ENCODE measurements at regions not wholly inside any gene's neighbourhood (a gene's known extent, or its start where the extent isn't known, plus 50 kb on each side); places are given as distances from the start of the nearest gene placed in this dataset.

DNA sequence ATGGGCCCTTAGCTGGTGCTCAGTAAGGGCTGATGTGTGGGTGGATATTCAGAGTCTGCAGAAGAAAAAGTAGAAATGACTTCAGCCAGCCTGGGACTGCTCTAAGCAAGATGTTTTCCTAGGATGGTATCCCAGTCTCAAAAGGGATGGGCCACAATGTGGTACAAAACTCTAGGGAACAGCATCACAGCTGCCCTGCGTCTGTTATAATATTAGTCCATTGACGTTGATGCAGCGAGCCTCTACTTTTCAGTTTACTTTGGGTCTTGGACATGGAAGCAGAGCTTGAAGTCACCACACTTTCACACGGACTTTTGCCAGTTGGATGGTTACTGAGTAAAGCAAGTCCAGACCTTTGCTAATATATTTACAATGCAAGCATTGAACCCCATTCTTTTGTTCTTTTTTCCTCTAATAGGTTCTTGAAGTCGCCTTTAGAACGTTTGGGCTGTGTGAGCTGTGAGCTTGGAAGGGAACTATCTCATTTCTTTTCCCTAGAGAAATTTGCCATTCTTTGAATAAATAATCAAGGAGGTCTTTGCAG, 105.7 kb downstream of the RDH14 start:
- POLR2A ChIA-PET = no interaction called here
- H3K27ac Mint-ChIP-seq = no peak overlapping the region
- no peak for ATAC-seq

DNA sequence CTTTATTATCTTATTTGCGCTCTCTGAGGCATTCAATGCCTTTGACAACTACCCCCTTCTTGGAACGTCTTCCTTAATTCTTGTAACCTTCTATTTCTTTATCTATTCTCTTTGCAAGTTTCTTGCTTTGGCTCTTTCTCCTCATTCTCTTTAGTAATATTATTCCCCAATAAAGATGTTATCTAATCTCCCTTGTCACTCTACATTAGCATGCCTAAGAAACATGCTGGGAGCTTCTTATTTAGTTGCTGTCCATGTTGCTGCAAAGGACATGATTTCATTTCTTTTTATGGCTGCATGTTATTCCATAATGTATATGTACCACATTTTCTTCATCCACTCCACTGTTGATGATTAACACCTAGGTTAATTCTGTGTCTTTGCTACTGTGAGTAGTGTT, 113.7 kb downstream of the RDH14 start:
- H3K36me3 Mint-ChIP-seq = no peaks in the 10 kb centered on the region
- H3K27me3 Mint-ChIP-seq = peaks cover 4 to 53% (median 21%) of the 10 kb centered on the region in 5 donors
- H3K4me3 Mint-ChIP-seq = no peak overlapping the region
- no peaks in the 10 kb centered on the region for H3K4me1 Mint-ChIP-seq
- POLR2A ChIA-PET = no interaction called here
- ATAC-seq = no peak
- H3K9me3 Mint-ChIP-seq = no peaks in the 10 kb centered on the region
- DNase-seq = no peak
- no peak overlapping the region for H3K27ac Mint-ChIP-seq

More for the DNA sequence above, 105.7 kb downstream of the RDH14 start:
- H3K4me3 Mint-ChIP-seq = no peak overlapping the region
- peaks cover 0 to 2% (median 0%) of the 10 kb centered on the region in 3 donors for H3K36me3 Mint-ChIP-seq
- peaks cover 7 to 33% (median 18%) of the 10 kb centered on the region in 5 donors for H3K27me3 Mint-ChIP-seq
- no peaks in the 10 kb centered on the region for H3K4me1 Mint-ChIP-seq
- no peak for DNase-seq
- H3K9me3 Mint-ChIP-seq = peaks cover 0 to 8% (median 2%) of the 10 kb centered on the region in 9 donors

DNA sequence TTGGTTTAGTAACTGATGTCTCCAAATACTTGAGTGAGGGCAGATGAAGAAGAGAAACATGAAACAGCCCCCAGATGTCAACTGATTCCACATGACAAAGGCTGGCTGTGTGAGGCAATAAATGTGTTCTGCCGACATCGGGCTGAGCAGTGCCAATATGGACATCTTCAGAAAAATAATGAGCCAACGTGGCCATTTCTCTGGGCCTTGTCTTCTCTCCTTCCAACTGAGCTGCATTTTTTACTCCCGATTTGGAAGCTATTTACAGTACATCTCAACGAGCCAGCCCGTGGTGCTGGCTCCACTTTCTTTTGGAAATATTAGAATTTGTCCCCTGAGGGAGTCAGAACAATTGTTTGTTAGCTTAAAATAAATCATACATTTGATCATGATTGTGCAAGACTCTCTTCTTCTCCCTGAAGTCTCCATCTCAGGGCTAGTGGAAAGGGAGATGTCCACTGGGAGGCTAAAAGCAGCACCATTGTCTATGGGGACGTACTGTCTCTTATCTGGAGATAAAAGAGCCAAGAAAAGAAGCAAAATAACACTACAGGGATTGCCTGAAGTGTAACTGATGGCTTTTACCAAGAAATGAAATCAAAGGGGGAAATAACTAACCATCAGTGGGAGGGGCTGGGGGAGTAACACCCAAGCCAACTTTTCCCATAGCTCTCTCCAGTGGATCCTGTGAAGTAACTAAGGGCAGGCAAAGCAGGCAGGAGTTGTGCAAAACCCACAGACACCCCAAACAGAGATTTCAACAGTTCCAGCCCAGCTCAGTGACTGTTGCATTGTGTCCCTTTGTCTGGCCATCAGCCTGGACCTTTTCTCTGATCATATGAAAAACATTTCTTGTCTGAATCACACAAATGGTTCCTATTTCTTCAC, 114.8 kb downstream of the RDH14 start:
- H3K27ac Mint-ChIP-seq = no peak overlapping the region
- POLR2A ChIA-PET = no interaction called here
- DNase-seq (no peak), ATAC-seq (no peak)
- no peaks in the 10 kb centered on the region for H3K4me1 Mint-ChIP-seq
- no peaks in the 10 kb centered on the region for H3K36me3 Mint-ChIP-seq
- H3K9me3 Mint-ChIP-seq = no peaks in the 10 kb centered on the region
- no peak overlapping the region for H3K4me3 Mint-ChIP-seq
- H3K27me3 Mint-ChIP-seq = peaks cover 12 to 59% (median 21%) of the 10 kb centered on the region in 5 donors

DNA sequence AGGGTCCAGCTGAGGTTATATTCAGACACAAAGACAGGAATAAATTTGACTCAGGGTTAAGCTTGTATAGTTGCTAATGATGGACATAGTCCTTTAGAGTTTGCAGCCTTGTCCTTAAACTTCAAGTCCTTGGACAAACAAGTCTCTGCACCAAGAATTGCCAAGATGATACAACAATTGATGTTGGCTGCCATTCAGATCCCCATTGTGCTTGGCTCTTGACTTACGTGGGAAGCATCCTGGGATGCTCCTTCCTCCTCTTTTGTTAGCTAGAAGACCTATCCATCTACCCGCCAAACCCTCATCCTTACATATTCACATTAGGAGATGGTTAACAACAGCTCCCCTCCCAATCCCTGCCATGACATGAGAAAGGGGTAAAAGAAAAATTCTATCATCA, 115.6 kb downstream of the RDH14 start:
- POLR2A ChIA-PET = no interaction called here
- H3K36me3 Mint-ChIP-seq = no peaks in the 10 kb centered on the region
- DNase-seq (no peak), ATAC-seq (no peak)
- no peaks in the 10 kb centered on the region for H3K4me1 Mint-ChIP-seq
- H3K27me3 Mint-ChIP-seq = peaks cover 12 to 63% (median 21%) of the 10 kb centered on the region in 5 donors
- H3K27ac Mint-ChIP-seq = no peak overlapping the region
- H3K9me3 Mint-ChIP-seq = no peaks in the 10 kb centered on the region
- no peak overlapping the region for H3K4me3 Mint-ChIP-seq

DNA sequence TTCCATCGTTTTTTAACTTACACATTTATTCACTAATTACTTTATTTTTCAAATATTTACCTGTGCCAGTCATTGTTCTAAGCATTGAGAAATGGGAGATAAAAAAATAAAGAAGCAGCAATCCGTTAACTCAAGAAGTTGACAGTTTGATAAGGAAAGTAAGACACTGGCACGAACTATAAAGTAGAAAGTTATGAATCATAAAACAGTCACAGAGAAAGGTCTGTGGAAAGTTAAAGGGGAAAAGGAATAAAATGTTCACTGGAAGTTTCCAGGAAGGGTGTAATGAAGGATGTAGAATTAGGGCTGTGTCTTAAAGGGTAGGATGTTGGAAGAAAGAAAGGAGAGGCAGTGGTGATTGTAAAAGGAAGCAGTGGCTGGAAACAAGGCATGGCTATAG, 118.9 kb downstream of the RDH14 start:
- Mint-ChIP-seq H3K4me3 (no peak overlapping the region), H3K27me3 (peaks cover 12 to 53% (median 15%) of the 10 kb centered on the region in 5 donors)
- no peak for ATAC-seq

DNA sequence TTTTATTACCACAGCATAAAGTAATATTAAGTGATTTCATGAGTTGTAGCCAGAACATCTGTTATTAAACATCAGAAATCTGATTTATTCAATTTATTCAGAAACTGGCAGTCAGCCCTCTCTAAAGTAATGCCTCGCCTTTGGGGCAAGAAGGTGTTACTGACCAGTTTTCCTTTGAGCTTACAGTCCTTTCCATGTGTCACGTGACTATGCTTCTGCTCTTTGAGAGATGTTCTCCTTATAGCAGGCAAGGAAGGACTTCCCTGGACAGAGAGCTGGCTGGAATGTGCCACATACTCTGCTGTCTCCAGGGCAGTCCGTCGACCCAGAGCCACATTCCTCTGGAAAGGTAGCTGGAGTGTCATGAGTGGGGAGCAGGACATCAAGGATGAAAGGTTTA, 119.7 kb downstream of the RDH14 start:
- peaks cover 8 to 48% (median 13%) of the 10 kb centered on the region in 5 donors for H3K27me3 Mint-ChIP-seq
- no peak overlapping the region for H3K27ac Mint-ChIP-seq
- POLR2A ChIA-PET = no interaction called here
- no peak for DNase-seq
- ATAC-seq = no peak
- no peaks in the 10 kb centered on the region for H3K4me1 Mint-ChIP-seq
- no peaks in the 10 kb centered on the region for H3K9me3 Mint-ChIP-seq
- no peak overlapping the region for H3K4me3 Mint-ChIP-seq
- no peaks in the 10 kb centered on the region for H3K36me3 Mint-ChIP-seq

More for the DNA sequence above, 118.9 kb downstream of the RDH14 start:
- H3K36me3 Mint-ChIP-seq = no peaks in the 10 kb centered on the region
- DNase-seq = no peak
- H3K4me1 Mint-ChIP-seq = no peaks in the 10 kb centered on the region
- no peaks in the 10 kb centered on the region for H3K9me3 Mint-ChIP-seq
- POLR2A ChIA-PET = no interaction called here
- H3K27ac Mint-ChIP-seq = peak overlapping the region in 1 of 10 donors; percentile 31

DNA sequence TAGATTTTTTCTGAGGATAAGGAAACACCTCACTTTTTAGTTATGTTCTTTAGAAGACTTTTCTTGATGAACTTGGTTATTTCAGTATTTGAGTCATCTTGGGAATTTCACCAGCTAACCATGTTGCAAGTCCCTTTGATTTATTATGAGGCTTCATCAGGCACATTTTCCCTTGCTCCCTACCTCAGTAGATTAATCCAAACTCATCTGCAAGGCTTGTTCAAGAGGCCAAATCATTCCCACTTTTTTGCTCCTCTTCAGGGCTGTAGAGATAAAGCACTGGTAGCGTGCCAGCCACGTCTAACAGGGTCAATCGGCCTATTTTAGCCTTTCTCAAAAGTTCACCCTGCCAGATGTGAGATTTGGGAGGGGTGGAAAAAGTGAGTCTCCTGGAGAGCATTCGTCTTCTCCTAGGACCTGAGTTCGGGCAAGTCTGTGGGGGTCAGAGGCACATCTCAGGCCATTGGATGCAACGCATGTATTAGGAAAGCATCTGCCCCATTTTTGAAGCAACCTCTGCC, 120.3 kb downstream of the RDH14 start:
- H3K4me1 Mint-ChIP-seq = no peaks in the 10 kb centered on the region
- no peak for DNase-seq
- H3K27ac Mint-ChIP-seq = no peak overlapping the region
- H3K9me3 Mint-ChIP-seq = no peaks in the 10 kb centered on the region
- peaks cover 7 to 48% (median 13%) of the 10 kb centered on the region in 5 donors for H3K27me3 Mint-ChIP-seq
- H3K36me3 Mint-ChIP-seq = no peaks in the 10 kb centered on the region
- POLR2A ChIA-PET = no interaction called here
- no peak overlapping the region for H3K4me3 Mint-ChIP-seq
- no peak for ATAC-seq

DNA sequence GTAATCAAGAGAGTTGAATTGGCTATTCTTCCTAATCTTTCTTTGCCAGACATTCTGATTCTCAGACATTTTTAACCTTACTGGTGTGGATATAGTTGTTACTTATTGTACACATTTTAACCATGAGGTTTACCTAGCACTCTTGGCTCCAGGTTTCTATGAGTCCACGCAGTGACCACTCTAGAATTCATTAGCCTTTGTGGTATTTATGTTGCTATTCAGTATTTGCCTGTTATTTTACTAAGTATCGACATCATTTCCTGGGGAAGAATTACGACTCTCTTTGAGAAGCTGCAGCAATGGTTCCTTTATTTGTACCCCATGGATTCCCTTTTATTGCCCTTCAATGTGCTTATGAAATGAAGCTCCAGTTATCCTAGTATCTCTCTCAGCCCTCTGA, 120.7 kb downstream of the RDH14 start:
- Mint-ChIP-seq H3K9me3 (no peaks in the 10 kb centered on the region), H3K27me3 (peaks cover 7 to 45% (median 11%) of the 10 kb centered on the region in 5 donors), H3K4me3 (no peak overlapping the region), H3K36me3 (no peaks in the 10 kb centered on the region), H3K27ac (no peak overlapping the region), H3K4me1 (no peaks in the 10 kb centered on the region)
- POLR2A ChIA-PET = no interaction called here
- no peak for DNase-seq
- ATAC-seq = no peak

DNA sequence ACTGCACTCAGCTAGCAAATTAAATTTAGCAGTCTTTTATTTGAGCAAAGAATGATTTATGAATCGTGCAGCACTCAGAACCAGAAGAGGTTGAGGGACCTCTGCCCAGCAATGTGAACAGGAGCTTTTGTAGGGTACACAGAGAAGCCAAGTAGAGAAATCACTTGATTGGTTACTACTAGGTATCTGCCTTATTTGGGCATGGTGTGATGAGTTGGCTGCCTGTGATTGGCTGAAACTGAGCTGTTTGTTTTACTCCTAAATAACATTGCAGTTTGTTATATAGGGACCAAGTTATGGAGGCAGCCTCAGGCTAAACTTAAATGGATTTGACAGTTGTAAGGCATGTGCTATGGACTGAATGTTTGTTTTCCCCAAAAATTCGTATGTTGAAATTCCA, 122.5 kb downstream of the RDH14 start:
- Mint-ChIP-seq H3K4me3 (no peak overlapping the region), H3K27me3 (peaks cover 0 to 33% (median 11%) of the 10 kb centered on the region in 5 donors), H3K9me3 (no peaks in the 10 kb centered on the region), H3K36me3 (no peaks in the 10 kb centered on the region), H3K4me1 (no peaks in the 10 kb centered on the region), H3K27ac (no peak overlapping the region)
- no peak for ATAC-seq
- no peak for DNase-seq
- POLR2A ChIA-PET = no interaction called here

DNA sequence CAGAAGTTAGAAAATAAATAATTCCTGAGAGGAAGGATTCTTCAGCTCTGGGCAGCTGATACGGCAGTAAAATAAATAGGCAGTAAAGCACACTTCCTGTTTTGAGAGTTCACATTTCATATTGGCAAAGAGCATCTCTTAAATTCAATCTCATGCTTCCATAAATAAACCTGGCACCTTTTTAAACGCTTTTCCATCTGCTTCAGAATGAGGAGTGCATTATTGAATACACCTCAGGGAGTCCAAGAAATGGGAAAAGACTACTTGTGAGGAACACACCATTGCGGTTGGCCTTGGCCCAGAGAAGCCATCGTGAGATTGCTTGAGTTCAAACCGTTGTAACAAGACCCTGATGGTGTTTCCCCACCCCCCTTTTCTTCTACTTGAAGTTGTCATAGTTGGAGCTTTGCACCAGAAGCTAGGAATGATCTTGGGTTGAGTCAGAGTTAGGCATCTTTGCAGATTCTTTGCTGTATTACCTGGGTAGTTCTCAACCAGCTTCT, 123.9 kb downstream of the RDH14 start:
- no peaks in the 10 kb centered on the region for H3K36me3 Mint-ChIP-seq
- no peaks in the 10 kb centered on the region for H3K9me3 Mint-ChIP-seq
- POLR2A ChIA-PET = no interaction called here
- no peaks in the 10 kb centered on the region for H3K4me1 Mint-ChIP-seq
- DNase-seq (no peak), ATAC-seq (no peak)
- no peak overlapping the region for H3K27ac Mint-ChIP-seq
- peaks cover 0 to 21% (median 3%) of the 10 kb centered on the region in 5 donors for H3K27me3 Mint-ChIP-seq
- no peak overlapping the region for H3K4me3 Mint-ChIP-seq

DNA sequence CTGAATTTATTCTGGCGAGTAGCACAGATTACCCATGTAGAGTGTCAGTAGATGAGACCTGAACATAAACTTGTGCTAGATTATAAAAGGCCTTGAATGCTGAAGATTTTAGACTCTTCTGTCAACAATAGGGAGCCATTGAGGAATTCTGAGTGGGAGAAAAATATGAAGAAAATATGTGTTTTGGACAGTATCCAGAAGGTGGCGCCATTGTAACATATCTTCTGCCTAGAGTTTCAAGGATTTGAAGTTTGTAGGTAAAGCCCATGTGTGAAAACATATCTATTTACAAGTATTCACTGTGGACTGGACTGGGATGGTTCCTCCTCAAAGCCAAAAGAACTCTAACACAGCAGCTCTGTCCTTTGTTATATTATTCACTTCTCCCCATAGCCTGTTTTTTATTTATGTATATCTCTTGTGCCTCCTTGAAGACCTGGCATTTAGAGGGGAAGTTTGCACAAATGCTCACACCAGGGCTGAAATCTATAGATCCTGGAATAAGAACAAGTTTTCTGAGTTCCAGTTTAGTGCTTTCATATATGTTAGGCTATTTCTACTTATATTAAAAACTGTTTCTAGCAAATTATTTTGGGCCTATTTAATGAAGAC, 124.9 kb downstream of the RDH14 start:
- no peak for ATAC-seq
- POLR2A ChIA-PET = no interaction called here
- H3K4me3 Mint-ChIP-seq = no peak overlapping the region
- H3K36me3 Mint-ChIP-seq = no peaks in the 10 kb centered on the region
- no peaks in the 10 kb centered on the region for H3K9me3 Mint-ChIP-seq
- peaks cover 0 to 10% (median 4%) of the 10 kb centered on the region in 5 donors for H3K27me3 Mint-ChIP-seq
- H3K27ac Mint-ChIP-seq = no peak overlapping the region
- DNase-seq = peak in 4 of 10 donors; percentile 1 to 34 (median 8)
- H3K4me1 Mint-ChIP-seq = no peaks in the 10 kb centered on the region

DNA sequence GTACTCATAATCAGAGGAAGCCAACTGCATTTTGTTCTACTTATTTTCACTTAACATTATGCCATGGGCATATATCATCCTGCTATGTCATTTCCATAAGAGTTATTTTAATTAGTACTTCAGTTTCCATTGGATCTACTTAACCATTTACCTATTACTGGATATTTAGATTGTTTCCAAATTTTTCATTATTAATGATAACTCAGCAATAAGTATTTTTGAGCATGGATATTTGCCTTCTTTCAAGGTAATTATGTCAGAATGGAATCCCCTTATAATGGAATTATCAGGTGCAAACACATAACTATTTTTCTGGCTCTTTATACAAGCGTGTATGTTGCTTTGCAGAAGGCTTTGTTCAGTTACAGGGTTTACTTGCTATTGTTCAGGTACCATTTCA, 126.6 kb downstream of the RDH14 start:
- DNase-seq (no peak), ATAC-seq (no peak)
- no peak overlapping the region for H3K27ac Mint-ChIP-seq
- H3K36me3 Mint-ChIP-seq = no peaks in the 10 kb centered on the region
- H3K9me3 Mint-ChIP-seq = no peaks in the 10 kb centered on the region
- H3K4me3 Mint-ChIP-seq = no peak overlapping the region
- H3K27me3 Mint-ChIP-seq = peaks cover 0 to 8% (median 4%) of the 10 kb centered on the region in 5 donors
- POLR2A ChIA-PET = no interaction called here
- no peaks in the 10 kb centered on the region for H3K4me1 Mint-ChIP-seq

DNA sequence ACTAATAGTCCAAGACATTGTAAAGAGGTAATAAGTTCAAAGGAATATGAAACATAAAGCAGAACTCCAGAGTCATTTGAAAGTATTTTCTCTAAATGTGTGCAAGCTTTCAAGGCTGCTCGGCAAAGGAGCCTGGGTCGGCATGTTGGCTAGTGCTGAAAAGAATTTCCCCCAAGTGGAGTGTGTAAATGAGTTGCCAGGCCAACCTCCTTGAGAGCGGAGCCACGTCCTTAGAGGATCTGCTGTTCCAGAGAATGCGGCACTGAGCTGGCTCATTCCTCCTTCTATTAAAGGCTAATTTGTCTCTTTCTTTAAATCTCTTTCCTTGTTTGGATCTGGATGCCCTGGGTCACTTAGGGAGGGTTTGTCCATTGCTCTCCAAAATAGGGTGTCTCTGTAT, 127.5 kb downstream of the RDH14 start:
- POLR2A ChIA-PET = no interaction called here
- Mint-ChIP-seq H3K27me3 (peaks cover 0 to 8% (median 4%) of the 10 kb centered on the region in 5 donors), H3K27ac (no peak overlapping the region), H3K4me1 (no peaks in the 10 kb centered on the region), H3K9me3 (no peaks in the 10 kb centered on the region), H3K36me3 (no peaks in the 10 kb centered on the region), H3K4me3 (no peak overlapping the region)
- DNase-seq (no peak), ATAC-seq (no peak)

Measured in naive thymus-derived CD8-positive, alpha-beta T cell (primary cell).